Superior temporal gyrus (tissue), 1 donor: ENCODE measurements at regions not wholly inside any gene's neighbourhood (a gene's known extent, or its start where the extent isn't known, plus 50 kb on each side); places are given as distances from the start of the nearest gene placed in this dataset.

Experiments used
- DNase-seq: peaks from one replicate; pipeline ENCODE4 v3.0.0-alpha.2; 2016; ENCODE audit errors: extremely low spot score

DNA sequence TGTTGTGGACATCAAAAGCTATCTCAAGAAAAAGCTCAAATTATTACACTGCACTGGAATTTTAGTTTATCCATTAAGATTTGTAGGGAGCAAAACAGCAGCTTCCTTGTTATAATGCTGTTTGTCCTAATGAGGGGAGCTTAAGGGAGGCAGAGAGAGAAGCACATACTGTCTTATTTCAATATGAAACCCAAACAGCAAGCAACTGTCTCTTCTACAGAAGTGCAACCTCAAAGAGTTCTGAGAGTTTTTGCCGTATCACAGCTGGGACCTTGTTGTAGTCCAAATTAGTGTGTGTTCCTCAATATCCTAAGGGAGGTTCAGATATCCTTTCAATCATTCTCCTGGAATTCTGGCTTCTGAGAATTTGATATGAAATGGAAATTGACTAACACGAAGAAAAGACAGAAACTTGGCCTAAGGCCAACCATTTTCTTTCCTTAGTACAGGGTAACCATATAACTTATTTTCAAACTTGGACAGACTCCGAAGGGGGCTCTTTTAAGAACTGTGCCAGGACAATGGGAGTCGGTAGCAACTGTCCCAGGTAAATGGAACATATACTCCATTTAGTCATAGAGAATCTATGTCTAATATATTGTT is 149.3 kb upstream of the CCN2 start:
- no peak for DNase-seq

DNA sequence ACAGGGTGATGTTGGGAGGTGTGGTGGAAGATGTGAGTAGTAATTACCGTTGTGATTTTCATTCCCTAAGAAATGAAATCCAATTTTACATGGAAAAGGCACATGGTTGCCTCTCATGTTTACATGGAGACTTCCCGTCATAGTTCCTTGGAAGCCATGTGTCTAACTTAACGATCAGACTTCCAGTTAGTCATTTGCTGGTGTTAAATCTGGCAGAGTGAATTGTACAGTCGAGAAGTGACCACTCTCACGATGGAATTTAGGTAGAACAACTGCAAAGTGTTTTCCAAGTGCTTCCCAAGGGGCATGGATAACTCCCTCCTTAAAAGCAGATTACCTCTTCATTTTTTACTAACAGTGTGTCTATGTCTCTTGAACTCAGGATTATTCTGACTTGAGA is 145.8 kb upstream of the CCN2 start:
- DNase-seq = no peak

DNA sequence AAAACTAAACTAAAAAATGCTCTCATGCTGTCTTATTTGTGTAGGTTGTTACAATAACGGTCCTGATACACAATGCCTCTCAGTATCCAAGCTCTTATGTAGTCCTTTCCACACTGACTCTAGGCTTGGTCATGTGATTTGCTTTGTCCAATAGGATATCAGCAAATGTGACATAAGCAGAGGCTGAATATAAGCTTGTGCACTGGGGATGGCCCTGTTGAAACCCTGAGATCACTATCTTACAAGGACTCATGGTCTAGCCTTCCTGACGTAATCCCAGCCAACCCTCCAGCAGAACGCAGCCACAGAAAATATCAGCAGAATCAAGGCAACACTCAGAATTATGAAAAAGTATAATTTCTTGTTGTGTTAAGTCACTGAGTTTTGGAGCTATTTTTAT is 145.1 kb upstream of the CCN2 start:
- no peak for DNase-seq

DNA sequence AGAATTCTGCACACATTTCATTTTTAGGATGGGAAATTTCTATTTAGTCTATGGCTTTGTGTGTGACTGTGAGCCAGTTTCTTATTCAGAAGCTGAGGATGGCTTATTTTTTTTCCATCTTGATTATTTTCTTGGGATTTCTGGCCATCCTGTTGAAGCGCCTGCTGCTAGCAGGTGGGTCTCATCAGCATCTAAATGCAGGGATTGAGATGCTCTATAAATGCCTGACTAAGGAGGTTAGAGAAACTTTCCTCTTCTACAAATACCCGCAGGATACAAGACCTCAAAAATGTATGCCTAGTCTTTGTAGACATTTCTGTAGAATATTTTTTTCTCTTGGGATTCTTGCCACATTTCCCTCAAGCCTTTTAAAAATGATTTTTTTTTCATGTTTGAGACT is 138.0 kb upstream of the CCN2 start:
- no peak for DNase-seq

DNA sequence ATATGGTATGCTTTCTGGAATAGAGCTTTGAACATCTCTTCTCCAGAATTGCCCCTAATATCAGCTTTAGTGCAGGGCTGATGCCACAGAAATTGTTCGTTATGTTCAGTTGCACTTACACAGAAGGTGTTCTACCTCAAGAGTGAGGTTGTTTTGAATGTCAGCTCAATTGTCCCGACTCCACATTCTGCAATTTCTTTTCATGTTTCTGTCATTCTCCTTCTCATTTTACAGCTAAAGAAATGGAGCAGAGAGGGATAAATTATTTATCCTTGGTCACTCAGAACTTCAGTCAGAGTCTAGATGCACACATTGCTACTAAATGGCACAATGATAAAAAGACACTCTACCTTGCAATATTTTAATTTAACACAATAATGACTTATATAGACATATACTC is 137.0 kb upstream of the CCN2 start:
- no peak for DNase-seq

DNA sequence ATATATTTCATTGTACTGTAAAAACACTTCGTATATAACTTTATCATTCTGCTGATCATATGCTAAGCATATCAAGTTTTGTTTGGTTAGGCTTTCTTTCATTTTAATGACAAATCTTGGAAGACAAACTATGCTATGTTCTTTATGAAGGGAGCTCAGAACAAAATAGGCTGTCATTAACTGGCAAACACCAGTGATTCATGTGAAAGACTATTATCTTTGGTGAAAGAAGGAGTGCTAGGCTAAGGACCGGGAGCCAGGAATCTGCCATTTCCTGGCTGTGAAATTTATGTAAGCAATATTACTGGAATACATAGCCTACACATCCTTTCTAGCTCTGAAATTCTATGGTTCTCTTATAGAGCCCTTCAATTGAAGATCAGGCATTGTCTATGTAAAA is 136.2 kb upstream of the CCN2 start:
- DNase-seq = no peak

DNA sequence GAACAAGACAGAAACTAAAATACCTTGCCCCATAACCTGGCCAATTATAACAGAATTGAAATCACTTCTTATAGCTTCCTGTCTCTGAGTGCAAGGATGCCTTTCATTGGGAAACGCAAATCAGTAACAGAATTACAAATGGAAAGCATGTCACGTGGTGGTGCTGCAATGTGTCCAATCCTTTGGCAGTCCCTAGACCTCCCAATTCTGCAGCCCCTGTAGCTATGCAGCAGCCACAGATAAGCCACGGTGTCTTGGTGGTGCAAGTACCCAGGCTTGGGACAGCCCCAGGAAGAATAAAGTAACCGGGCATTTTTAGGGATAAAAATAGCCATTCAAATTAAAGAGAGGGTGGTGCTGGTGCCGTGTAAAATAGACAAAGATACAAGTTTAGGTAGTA is 134.6 kb upstream of the CCN2 start:
- DNase-seq = no peak

DNA sequence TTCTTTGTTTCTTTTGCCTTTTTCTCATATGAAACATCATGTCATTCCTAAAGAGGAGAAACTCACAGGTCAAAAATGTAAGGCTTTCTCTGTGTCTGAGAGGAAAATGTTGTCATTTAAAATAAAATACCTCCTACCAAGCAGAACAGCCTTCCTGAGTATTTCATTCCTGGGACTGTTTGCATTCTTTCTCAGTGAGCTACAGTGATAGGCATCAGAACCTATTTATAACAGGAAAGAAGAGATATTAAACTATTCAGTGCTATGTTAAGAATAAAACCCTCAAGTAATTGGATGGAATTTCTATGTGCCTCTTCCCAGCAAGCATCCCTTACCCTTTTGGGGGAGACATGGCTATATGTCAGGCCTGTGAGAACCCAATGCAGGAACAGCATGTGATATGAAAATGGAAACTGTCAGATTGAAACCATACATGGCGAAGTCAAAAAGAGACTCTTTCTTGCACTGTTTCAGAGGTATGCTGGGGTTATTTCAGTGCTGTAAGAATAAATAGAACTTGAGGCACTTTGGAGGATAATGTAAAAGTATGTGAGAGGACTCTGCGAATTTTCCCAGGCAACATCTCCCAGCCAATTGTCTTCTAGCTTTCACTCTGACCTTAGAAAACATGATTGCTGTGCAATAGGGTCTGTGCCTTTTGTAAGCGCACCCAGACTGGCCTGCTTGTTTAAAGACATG is 133.8 kb upstream of the CCN2 start:
- no peak for DNase-seq

DNA sequence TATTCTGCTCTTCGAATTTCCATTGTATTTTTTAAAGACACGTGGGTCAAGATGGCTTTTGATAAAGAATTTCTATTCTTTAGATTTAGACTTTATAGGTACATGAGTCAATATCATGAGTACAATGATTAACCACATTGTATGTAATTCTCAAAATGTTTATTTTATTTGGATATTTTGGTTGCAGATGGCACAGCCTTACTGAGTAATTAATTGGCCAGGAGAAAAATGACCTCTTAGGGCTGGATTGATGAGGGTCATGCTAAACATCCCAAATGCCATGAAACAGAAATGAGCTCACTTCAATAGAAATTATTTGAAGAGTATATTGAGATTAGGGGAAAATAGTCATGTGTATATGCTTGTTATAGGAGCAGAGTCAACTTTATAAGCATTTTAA is 131.2 kb upstream of the CCN2 start:
- no peak for DNase-seq

DNA sequence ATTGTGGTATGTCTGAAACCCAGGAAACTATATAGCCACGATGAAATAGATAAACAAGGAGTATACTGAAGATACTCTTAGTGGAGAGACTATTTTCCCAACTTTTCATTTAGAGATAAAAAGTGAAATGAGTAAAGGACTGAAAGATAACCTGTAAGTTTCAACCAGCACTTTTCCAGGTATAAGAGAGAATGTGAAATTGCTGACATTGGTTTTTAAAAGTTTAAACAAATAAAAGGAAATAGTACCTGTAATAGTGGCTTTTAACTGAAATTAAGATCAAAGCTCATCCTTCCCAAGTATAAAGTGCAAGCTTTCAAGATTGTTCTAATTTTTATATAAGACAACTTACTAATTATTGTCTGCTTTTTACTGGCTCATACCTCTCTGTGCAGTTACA is 130.2 kb upstream of the CCN2 start:
- DNase-seq = no peak

DNA sequence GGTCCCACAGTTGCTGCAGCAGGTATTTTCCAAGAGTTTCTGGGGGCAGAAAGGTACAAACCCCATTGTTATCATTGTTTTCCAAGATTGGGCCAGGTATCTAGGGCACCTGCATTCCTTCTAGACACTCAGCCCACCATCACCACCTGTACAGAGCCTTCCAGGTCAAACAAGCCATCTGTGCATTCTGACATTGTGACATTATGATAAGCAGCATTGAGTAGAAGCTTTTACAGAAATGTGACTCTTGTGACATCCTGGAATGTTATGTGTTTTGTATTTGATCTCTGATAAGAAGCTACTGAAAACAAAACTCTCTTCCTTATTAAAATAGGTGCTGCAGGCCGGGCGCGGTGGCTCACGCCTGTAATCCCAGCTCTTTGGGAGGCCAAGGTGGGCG is 128.1 kb upstream of the CCN2 start:
- DNase-seq = no peak

DNA sequence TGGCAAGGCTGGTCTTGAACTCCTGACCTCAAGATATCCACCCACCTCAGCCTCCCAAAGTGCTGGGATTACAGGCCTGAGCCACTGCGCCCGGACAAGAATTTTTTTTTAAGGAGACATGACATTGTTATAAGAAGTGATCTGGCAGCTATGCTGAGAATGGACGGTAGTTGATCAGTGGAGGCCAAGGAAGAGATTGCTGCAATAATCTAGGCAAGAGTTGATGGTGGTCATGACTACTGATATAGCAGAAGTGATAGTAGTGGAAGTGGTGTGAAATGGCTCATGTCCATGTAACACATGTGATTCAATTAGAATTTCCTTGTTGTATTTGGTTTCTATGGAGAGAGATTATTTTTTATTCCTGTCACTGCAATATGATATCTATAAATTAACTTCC is 125.3 kb upstream of the CCN2 start:
- no peak for DNase-seq

DNA sequence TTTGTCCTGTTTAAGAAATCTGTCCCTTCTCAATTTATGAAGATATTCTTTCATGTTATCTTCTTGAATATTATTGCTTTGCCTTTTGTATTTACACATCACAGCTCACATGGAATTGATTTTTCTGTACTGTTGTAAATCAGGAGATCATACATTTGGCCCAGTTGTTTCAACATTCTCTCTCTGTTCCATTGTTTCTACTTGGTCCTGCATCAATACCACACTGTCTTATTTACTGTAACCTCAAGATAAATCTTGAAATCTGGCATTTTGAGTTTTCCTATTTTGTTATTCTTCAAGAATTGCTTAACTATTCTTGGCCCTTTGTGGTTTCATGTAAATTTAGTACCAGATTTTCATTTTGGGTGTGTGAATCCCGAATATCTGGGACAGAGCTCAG is 121.7 kb upstream of the CCN2 start:
- no peak for DNase-seq

DNA sequence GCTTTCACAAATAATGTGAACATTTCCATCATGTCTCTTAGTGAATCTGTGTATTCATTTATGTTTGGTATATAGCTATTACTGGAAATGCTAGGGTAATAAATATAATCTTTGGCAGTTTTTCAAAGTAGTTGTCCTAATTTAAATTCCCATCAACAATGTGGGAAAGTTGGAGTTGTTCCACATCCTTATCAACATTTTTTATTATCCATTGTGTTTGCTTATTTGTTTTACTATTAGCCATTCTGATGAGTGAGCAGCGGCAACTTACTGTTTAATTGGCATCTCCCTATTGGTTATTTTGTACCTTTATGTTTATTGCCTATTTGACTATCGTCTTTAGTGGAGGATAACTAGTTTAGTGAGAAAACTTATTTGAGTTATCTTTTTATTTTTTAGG is 121.1 kb upstream of the CCN2 start:
- no peak for DNase-seq

DNA sequence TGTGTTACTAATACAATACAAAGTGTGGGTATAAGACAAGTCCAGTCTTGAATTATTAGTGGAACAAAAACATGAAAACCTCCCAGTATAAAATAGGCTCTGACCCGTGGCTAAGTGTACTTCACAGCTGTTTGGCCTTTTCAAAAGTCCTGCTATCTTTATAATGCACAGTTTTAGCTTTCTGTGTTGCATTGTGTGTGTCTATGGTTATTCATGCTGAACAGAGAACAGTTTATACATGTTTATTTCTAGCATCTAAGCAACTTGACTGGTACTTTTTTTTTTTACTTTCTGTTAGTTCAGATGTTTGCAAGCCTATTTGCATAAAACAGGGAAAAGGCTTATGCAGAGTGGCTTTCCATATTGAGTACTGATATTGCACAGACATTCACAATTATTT is 119.2 kb upstream of the CCN2 start:
- no peak for DNase-seq

DNA sequence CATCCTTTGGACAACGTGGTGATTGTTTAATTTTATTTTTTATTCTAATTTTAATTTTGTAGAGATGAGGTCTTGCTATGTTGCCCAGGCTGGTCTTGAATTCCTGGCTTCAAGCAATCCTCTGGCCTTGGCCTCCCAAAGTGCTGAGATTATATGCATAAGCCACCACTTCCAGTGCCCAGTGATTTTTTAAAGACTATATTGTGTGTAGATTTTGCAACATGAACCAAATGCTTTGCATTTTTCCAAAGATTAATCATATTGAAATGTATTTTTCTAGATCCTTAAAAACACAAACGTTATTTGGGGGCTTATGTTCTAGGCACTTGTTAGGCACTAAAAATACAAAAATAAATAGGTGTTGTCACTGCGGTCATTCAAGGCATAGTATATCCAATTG is 117.6 kb upstream of the CCN2 start:
- no peak for DNase-seq

DNA sequence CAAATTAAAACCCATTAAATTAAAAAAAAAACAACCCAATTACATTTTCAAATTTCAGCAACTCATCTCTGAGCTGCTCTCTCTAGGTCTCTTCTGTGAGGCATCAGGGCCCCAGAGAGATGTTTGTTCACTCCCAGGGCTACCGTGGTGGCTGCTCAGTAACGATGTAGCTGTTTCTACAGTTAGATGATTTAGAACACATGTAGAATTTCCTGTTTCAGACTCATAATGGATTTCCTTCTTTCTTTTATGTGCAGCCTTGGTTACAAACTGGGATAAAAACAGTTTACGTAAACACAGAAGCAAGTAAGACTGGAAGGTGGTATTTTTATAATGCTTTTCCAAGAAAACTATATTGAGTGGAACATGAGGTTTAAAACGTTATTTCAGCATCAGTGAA is 116.1 kb upstream of the CCN2 start:
- no peak for DNase-seq

DNA sequence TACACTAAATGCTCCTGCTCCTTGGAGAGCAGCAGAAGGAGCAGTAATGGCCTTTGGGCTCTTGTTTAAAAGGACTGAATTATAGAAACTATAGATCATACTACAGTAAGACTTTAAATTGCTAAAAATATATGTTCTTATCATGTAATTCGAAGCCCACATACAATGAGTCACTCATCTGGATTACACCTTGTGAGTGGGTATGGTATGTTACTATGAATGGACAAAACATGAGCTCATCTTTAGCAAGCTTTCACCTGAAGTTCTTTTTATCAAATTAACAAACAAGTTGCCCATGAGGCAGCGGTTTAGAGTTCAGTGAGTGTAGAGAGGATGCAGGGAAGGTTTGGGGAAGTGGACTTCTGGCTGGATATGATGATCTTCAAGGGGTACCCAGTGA is 114.4 kb upstream of the CCN2 start:
- DNase-seq = no peak

DNA sequence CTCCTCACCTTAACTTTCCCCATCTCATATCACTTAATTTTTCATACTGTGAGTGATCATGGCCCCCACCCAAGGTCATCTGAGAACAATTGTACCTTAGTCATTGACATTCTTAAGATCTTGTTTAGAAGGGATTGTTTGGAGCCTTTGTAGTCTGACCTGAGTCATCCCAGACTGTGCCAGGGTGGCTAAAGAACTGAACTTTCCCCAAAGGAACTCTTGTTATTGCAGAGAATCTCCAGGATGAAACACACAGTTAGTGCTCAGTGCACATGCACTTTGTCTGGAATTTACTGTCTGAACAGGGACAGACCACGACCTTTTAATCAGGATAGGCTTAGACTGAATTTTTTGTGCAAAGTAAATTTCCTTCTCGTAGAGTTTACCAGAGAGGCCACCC is 112.6 kb upstream of the CCN2 start:
- DNase-seq = no peak

DNA sequence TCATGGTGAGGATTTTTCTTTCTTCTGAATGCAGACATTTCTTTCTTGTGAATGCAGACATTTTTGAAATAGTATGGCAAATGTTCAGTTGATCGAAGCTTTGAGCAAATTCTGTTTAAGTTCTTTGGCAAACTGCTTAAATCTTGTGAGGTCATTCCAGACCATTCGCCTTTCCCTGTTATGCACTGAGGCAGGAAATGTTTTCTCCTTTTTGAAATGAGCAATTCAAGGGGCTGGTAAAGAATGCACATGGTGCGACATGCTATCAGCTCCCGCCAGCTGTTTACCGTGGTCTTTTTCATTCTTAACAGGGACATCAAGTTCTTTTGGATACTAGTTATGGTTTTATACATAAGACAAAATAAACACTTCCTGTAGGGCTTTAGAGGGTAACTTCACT is 112.0 kb upstream of the CCN2 start:
- no peak for DNase-seq

DNA sequence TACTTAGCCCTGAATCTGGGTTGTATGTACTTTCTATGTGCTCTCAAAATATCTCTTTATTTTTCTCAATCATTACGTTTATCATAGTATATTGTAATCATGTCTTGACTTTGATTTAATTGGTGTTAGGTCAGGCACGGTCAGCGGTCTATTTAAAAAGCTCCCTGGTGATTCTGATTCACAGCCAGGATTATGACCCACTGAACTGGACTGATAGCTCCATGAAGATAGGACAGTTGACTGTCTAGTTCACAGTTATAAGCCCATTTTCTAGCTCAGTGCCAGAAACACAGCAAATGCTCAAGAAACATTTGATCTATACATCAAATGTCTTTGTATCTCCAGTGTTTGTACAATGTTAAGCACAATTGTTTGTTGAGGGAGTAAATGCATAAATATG is 111.5 kb upstream of the CCN2 start:
- no peak for DNase-seq

DNA sequence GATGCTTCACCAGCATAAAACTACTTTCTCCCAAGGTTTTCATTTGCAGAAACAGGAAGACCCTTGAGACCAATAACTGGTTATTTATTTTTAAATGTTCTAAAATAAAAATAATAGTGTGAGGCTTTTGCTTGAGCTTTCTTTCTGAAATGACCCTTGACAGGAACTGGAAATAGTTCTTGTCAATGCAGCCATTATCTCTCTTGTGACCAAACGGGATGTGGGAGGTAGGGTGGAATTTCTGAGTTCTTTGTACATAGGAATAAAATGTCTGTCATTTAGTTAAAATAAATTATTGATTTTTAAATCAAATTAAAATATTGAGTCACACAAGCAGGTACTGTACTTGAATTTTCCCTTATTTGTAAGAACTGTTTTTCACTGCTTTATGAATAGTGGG is 110.2 kb upstream of the CCN2 start:
- DNase-seq = no peak

DNA sequence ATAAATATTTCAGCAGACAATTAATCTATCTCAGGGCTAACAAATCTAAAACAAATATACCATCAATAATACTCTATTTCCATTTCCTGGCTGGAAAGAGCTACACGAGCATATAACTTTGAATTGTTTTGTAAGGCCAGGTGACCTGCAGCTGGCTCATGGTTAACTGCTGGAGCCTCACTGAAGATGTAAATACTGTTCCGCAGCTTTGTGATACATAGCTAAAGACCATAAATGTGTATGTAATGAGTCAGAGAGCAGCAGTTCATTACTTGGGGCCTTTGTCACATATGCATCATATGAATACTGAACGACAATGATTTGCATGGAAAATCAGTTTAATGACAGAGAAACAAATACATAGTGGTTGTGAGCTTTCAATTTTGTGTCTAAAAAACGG is 109.4 kb upstream of the CCN2 start:
- no peak for DNase-seq

DNA sequence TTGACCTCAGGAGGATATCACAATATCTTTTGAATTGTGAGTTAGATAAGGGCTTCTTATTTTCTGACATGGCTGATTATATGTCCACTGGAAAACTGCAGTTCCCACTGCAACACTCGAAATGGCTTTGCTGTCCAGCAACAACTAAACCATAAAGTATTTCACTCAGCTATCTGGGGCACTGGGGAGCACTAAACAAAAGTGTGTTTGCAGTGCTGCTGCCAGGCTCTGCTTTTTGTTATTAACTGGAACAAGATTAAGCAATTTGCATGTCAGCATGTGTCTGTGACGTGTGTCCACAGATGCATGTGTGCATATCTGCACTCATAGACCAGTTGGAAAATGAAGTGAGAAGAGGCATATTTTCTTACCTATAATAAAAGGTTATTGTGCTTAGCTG is 107.8 kb upstream of the CCN2 start:
- DNase-seq = no peak
